ENCODE measurements at regions not wholly inside any gene's neighbourhood (a gene's known extent, or its start where the extent isn't known, plus 50 kb on each side); places are given as distances from the start of the nearest gene placed in this dataset.

DNA sequence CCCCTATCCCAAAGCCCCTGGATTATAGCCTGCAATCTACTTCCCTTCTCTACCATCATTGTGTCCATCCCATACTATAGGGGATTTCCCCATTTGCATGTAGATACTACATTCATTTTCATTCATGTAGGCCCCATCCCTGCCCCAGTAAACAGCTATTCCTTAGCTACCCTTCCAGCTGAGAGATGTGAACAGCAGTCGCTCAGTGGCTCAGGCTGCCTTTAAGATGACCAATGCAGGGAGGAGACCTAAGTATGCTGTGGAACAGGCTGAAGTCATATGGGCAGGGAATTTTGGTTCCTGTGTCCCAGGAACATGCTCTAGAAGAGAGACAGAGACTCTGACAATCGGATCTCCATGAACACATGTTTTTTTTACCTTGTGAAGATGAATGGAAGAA is 481.2 kb upstream of the SYT1 start:
- no peaks in the 10 kb centered on the region for H3K4me1 ChIP-seq

DNA sequence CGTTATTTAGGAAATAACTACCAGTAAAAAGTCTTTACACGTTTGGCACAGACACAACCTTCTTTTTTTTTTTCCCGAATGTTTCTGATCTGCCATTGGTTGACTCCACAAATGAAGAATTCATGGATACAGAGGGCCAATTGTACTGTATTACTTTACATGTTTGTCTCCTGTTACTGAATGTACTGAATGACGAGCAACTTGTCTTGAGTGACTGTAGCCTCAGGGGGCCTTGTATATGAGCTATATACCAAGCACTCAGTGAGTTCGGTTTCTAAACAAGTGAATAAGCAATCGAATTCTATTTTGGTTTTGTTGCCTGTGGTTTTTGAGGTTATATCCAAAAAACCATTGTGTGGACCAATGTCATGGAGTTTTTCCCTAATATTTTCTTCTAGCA is 480.0 kb upstream of the SYT1 start:
- H3K27ac ChIP-seq = no peak overlapping the region
- no peak overlapping the region for H3K4me2 ChIP-seq
- H3K4me3 ChIP-seq = no peak overlapping the region
- no peaks in the 10 kb centered on the region for H3K27me3 ChIP-seq
- no peaks in the 10 kb centered on the region for H4K20me1 ChIP-seq
- H3K4me1 ChIP-seq = no peaks in the 10 kb centered on the region
- TF ChIP-seq Cebpa-rat (IDR thresholded peaks at IDR 0.05) = no peak
- H3K9me3 ChIP-seq = peaks cover 6% of the 10 kb centered on the region
- H3K36me3 ChIP-seq = no peaks in the 10 kb centered on the region
- H3K9ac ChIP-seq = no peak overlapping the region

More for the DNA sequence above, 481.2 kb upstream of the SYT1 start:
- H3K27ac ChIP-seq = no peak overlapping the region
- H3K27me3 ChIP-seq = no peaks in the 10 kb centered on the region
- no peaks in the 10 kb centered on the region for H4K20me1 ChIP-seq
- peaks cover 18% of the 10 kb centered on the region for H3K9me3 ChIP-seq
- no peaks in the 10 kb centered on the region for H3K36me3 ChIP-seq
- no peak overlapping the region for H3K4me3 ChIP-seq
- TF ChIP-seq Cebpa-rat (IDR thresholded peaks at IDR 0.05) = no peak
- H3K9ac ChIP-seq = no peak overlapping the region
- H3K4me2 ChIP-seq = no peak overlapping the region

DNA sequence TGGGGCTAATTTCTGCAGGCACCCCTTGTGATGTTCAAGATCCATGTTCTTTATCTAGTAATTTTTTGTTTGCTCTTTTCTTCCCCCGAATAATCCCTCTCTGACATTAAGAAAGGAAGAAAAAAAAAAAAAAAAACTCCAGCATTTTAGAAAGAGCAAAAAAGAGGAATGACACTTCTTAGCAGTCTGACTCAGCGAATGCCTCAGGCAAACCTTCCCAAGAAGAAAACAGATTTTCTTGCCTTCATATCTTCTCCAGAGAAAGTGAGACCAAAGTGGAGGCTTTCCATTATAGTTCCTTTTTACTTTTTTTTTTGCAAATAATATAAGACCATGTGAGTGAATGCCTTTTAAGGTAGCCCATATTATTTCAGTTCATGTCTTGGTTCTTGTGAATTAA is 479.0 kb upstream of the SYT1 start:
- H3K27me3 ChIP-seq = no peaks in the 10 kb centered on the region
- H3K36me3 ChIP-seq = no peaks in the 10 kb centered on the region
- no peaks in the 10 kb centered on the region for H3K4me1 ChIP-seq
- H3K4me2 ChIP-seq = no peak overlapping the region
- H3K27ac ChIP-seq = no peak overlapping the region
- TF ChIP-seq Cebpa-rat (IDR thresholded peaks at IDR 0.05) = no peak
- no peaks in the 10 kb centered on the region for H4K20me1 ChIP-seq
- no peak overlapping the region for H3K9ac ChIP-seq
- H3K9me3 ChIP-seq = no peaks in the 10 kb centered on the region
- H3K4me3 ChIP-seq = no peak overlapping the region

DNA sequence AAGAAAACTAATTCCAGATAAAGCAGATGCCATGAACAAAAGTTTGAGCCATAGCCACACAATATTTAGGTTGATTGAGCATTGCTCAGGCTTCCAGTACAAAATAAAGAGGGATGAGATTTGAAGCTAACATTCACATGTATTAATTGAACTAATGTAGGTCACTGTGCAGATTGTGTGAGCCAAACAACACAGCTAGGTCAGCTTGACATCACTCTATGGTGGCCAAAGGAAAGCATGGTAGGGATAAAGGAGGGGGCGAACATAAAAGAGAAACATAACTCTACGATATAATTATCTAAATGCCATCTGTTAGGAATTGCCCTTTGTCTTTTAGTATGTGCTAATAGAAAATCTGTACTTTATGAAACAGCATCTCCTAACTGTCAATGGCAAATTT is 477.7 kb upstream of the SYT1 start:
- no peak overlapping the region for H3K4me2 ChIP-seq
- H3K4me1 ChIP-seq = no peaks in the 10 kb centered on the region
- no peak for TF ChIP-seq Cebpa-rat (IDR thresholded peaks at IDR 0.05)
- no peaks in the 10 kb centered on the region for H3K9me3 ChIP-seq
- H3K27me3 ChIP-seq = no peaks in the 10 kb centered on the region
- no peak overlapping the region for H3K4me3 ChIP-seq
- no peaks in the 10 kb centered on the region for H4K20me1 ChIP-seq
- H3K36me3 ChIP-seq = no peaks in the 10 kb centered on the region
- H3K9ac ChIP-seq = no peak overlapping the region
- H3K27ac ChIP-seq = no peak overlapping the region

DNA sequence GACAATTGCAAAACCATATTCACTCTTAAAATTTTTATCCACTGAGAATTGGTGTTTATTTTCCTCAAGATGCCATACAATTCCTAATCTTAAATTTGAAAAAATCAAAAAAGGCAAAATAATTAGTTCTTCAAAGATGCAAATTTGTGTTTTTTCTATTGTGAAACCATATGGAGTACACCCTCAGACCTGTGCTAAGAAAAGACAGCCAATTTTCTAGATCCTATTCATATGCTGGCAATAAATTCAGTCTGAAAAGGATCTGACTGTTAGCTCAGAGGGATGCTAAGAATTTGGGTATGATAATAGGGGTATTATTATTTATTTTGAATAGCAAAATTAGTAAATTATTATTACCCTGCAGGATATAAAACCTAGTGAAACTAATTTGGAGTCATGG is 476.9 kb upstream of the SYT1 start:
- no peak overlapping the region for H3K9ac ChIP-seq
- no peaks in the 10 kb centered on the region for H3K4me1 ChIP-seq
- no peaks in the 10 kb centered on the region for H3K9me3 ChIP-seq
- no peak overlapping the region for H3K27ac ChIP-seq
- no peaks in the 10 kb centered on the region for H3K36me3 ChIP-seq
- H3K4me2 ChIP-seq = no peak overlapping the region
- no peak overlapping the region for H3K4me3 ChIP-seq
- TF ChIP-seq Cebpa-rat (IDR thresholded peaks at IDR 0.05) = no peak
- H4K20me1 ChIP-seq = no peaks in the 10 kb centered on the region
- no peaks in the 10 kb centered on the region for H3K27me3 ChIP-seq

DNA sequence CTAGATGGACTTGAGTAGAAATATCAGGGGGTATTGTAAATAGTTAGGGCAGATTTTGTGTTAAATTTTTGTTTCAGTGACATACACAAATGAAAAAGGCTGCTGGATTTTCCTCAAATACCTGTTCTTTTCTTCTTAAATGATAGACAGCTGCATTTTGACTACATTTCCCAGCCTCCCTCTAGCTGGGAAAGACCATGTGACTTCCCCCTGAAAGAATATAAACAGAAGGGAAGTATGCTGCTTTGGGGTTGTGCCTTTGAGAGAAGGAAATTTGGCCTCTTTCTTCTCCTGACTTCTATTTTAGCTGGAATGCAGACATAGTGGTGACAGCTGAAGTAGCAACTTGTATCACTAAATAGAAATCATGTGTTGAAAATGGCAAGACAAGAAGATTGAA is 476.1 kb upstream of the SYT1 start:
- Histone ChIP-seq H3K4me1 (no peaks in the 10 kb centered on the region), H3K9ac (no peak overlapping the region), H3K27ac (no peak overlapping the region), H3K4me2 (no peak overlapping the region), H3K36me3 (no peaks in the 10 kb centered on the region), H3K4me3 (no peak overlapping the region), H4K20me1 (no peaks in the 10 kb centered on the region), H3K9me3 (no peaks in the 10 kb centered on the region), H3K27me3 (no peaks in the 10 kb centered on the region)
- TF ChIP-seq Cebpa-rat (IDR thresholded peaks at IDR 0.05) = no peak

DNA sequence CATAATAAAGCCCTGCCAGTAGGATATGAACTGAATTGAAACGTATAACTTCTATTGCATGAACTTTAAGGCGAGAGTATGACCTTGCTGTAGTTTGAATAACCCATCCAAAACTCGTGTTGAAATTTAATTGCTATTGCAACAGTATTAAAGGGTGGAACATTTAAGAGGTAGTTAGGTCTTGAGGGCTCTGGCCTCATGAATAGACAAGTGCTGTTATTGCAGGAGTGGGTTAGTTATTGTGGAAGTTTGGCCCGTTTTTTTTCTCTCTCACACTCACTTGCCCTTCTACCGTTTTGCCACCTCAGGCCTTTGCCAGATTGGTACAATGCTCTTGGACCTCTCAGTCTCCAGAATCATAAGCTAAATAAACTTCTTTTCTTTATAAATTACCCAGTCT is 473.7 kb upstream of the SYT1 start:
- no peaks in the 10 kb centered on the region for H3K27me3 ChIP-seq
- H3K4me1 ChIP-seq = 0 out of 2 replicates have a peak, but pooled peaks cover 8% of the 10 kb centered on the region
- TF ChIP-seq Cebpa-rat (IDR thresholded peaks at IDR 0.05) = no peak
- H4K20me1 ChIP-seq = no peaks in the 10 kb centered on the region
- no peak overlapping the region for H3K27ac ChIP-seq
- no peaks in the 10 kb centered on the region for H3K9me3 ChIP-seq
- no peak overlapping the region for H3K4me2 ChIP-seq
- H3K4me3 ChIP-seq = no peak overlapping the region
- no peak overlapping the region for H3K9ac ChIP-seq
- H3K36me3 ChIP-seq = no peaks in the 10 kb centered on the region

DNA sequence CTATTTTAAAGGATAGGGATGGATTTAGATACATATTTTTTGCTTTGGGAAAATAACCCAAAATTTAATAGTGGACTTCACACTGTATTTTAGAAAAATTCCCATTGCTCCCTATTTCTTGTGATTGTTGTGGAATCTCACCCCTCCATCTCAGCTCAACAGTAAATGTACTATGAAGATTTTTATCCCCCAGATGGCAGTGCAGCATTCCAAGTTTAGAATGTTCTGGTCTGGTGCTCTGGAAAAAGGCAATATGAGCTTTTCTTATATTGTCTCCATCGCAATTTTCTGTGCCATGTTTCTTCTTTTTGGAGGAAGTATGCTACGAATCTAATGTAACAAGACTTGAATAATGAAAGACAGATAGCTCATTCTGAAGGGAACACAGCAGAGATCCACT is 471.7 kb upstream of the SYT1 start:
- H3K27me3 ChIP-seq = no peaks in the 10 kb centered on the region
- TF ChIP-seq Cebpa-rat (IDR thresholded peaks at IDR 0.05) = no peak
- H4K20me1 ChIP-seq = no peaks in the 10 kb centered on the region
- H3K4me2 ChIP-seq = no peak overlapping the region
- H3K4me1 ChIP-seq = 0 out of 2 replicates have a peak, but pooled peaks cover 8% of the 10 kb centered on the region
- no peak overlapping the region for H3K4me3 ChIP-seq
- no peaks in the 10 kb centered on the region for H3K36me3 ChIP-seq
- no peak overlapping the region for H3K27ac ChIP-seq
- H3K9ac ChIP-seq = no peak overlapping the region
- H3K9me3 ChIP-seq = no peaks in the 10 kb centered on the region

DNA sequence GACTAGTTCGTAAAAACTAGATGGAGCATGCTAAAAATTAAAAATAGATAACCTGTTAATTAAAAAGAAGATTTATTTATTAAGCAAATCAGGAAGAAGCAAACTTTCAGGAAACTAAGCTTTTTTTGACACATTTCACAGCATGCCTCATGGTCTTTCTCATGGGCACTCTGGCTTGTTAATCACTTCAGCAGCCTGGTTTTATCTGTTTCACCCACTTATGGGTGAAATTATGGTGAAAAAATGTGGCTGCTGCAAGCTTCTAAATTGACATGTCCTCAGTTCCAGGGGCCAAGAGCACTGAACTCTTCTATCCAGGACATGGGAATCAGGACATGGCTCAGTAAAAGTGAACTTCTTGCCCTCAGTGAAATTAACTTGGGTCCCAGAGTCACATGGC is 468.6 kb upstream of the SYT1 start:
- no peak overlapping the region for H3K4me3 ChIP-seq
- H3K9me3 ChIP-seq = no peaks in the 10 kb centered on the region
- no peaks in the 10 kb centered on the region for H3K36me3 ChIP-seq
- H3K27ac ChIP-seq = no peak overlapping the region
- H3K27me3 ChIP-seq = no peaks in the 10 kb centered on the region
- H3K4me1 ChIP-seq = 0 out of 2 replicates have a peak, but pooled peaks cover 8% of the 10 kb centered on the region
- no peaks in the 10 kb centered on the region for H4K20me1 ChIP-seq
- no peak for TF ChIP-seq Cebpa-rat (IDR thresholded peaks at IDR 0.05)
- no peak overlapping the region for H3K4me2 ChIP-seq
- no peak overlapping the region for H3K9ac ChIP-seq

DNA sequence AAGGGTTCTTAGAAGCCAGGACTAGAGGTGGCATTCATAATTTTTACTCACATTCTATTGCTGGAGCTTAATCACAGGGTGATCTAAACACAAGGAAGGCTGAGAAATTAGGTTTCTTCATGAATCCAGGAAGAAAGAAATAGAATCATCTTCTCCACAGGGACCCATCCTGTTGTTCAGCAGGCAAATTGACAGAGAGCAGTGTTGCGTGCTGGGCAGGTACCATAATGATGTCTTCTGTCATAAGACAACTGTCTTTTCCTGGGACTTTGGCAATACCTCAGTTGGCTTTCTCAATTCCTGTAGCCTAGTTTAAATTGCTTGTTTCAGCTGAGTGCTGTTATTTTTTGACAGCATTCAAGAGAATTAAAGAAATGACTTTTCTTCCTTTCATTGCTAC is 468.0 kb upstream of the SYT1 start:
- no peak overlapping the region for H3K4me3 ChIP-seq
- H3K4me2 ChIP-seq = no peak overlapping the region
- no peaks in the 10 kb centered on the region for H3K9me3 ChIP-seq
- H3K27me3 ChIP-seq = no peaks in the 10 kb centered on the region
- 0 out of 2 replicates have a peak, but pooled peaks cover 8% of the 10 kb centered on the region for H3K4me1 ChIP-seq
- no peak for TF ChIP-seq Cebpa-rat (IDR thresholded peaks at IDR 0.05)
- H3K9ac ChIP-seq = no peak overlapping the region
- no peaks in the 10 kb centered on the region for H4K20me1 ChIP-seq
- H3K27ac ChIP-seq = no peak overlapping the region
- H3K36me3 ChIP-seq = no peaks in the 10 kb centered on the region

DNA sequence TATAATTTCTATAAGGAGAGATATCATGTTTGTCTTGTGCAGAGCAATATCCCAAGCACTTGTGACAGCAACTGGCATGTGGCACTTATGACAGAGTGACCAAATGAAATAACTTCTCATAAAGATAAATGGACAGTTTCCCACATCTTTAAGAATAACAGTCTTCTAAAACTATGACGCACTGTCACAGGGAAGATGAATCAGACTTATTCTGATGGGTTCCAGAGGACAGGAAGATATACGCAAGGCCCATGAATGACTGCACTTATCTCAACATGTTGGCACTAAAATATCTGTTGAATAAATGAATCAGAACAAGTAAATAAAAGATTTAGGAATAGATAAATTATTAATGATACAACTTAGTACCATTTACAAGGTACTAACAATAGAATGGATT is 465.8 kb upstream of the SYT1 start:
- no peaks in the 10 kb centered on the region for H4K20me1 ChIP-seq
- 0 out of 2 replicates have a peak, but pooled peaks cover 8% of the 10 kb centered on the region for H3K4me1 ChIP-seq
- no peaks in the 10 kb centered on the region for H3K36me3 ChIP-seq
- H3K27ac ChIP-seq = no peak overlapping the region
- no peak overlapping the region for H3K9ac ChIP-seq
- no peak overlapping the region for H3K4me3 ChIP-seq
- H3K4me2 ChIP-seq = no peak overlapping the region
- H3K9me3 ChIP-seq = no peaks in the 10 kb centered on the region
- no peak for TF ChIP-seq Cebpa-rat (IDR thresholded peaks at IDR 0.05)
- H3K27me3 ChIP-seq = no peaks in the 10 kb centered on the region
